Tibial nerve (tissue), 4 donors: ENCODE measurements at regions not wholly inside any gene's neighbourhood (a gene's known extent, or its start where the extent isn't known, plus 50 kb on each side); places are given as distances from the start of the nearest gene placed in this dataset.

Source experiments
- DNase-seq, 2 donors: peaks; one replicate each; pipeline ENCODE4 v3.0.0-alpha.2; 2019; ENCODE audit warnings: low spot score in 2 of 2
- H3K27ac ChIP-seq, 4 donors: fragments of 200-600 bp; sonication (generic) in 3 of 4; one replicate each; pipeline ENCODE4 v1.5.1; 2017 to 2019; ENCODE audit warnings: mild to moderate bottlenecking in 1 of 4
- H3K27me3 ChIP-seq, 2 donors: fragments of 200-600 bp; sonication (generic) in 1 of 2; one replicate each; pipeline versions ENCODE4 v1.5.1 to v1.6.0; 2017 to 2019
- H3K36me3 ChIP-seq, 3 donors: fragments of 200-600 bp; sonication (generic); one replicate each; pipeline ENCODE4 v1.5.1; 2018 to 2019
- H3K4me1 ChIP-seq, 4 donors: fragments of 200-600 bp; sonication (generic) in 3 of 4; one replicate each; pipeline ENCODE4 v1.5.1; 2017 to 2019
- H3K4me3 ChIP-seq, 4 donors: fragments of 200-600 bp; sonication (generic) in 3 of 4; one replicate each; pipeline ENCODE4 v1.5.1; 2017 to 2019; ENCODE audit warnings: mild to moderate bottlenecking in 1 of 4, moderate library complexity in 1 of 4
- H3K9me3 ChIP-seq, 4 donors: fragments of 200-600 bp; sonication (generic) in 3 of 4; one replicate each; pipeline ENCODE4 v1.5.1; 2017 to 2019
- CTCF ChIP-seq, 5 experiments: fragments of 200-600 bp in 3 of 5; fragments of 450-650 bp in 2 of 5; sonication (generic) in 3 of 5; IDR thresholded peaks; one replicate each; pipeline ENCODE4 v1.5.1; 2016 to 2019; ENCODE audit warnings: antibody characterized with exemption in 5 of 5, mild to moderate bottlenecking in 3 of 5, moderate library complexity in 2 of 5
- EP300 ChIP-seq, 2 donors: sonication (generic); formaldehyde crosslinking; IDR thresholded peaks; one replicate each; pipeline ENCODE4 v1.6.1; 2017; ENCODE audit warnings: antibody characterized with exemption in 2 of 2, mild to moderate bottlenecking in 1 of 2
- POLR2A ChIP-seq, 2 donors: fragments of 450-650 bp; IDR thresholded peaks; one replicate each; pipeline ENCODE4 v1.6.1; 2017; ENCODE audit warnings: antibody characterized with exemption in 2 of 2, mild to moderate bottlenecking in 2 of 2, moderate library complexity in 2 of 2
- WGBS, 2 donors: methylation state at CpG; one replicate each; pipeline ENCODE4 v1.1.5; 2018; 5-methylcytosine and 5-hydroxymethylcytosine counted together

GRCh38 chr9:81224166-81225081 is 464.9 kb downstream of the TLE1 start:
- DNase-seq: no peak
- H3K27ac ChIP-seq: no peak overlapping the region
- no peak for TF ChIP-seq CTCF (IDR thresholded peaks at IDR 0.05)
- no peak for TF ChIP-seq EP300 (IDR thresholded peaks at IDR 0.05)
- TF ChIP-seq POLR2A (IDR thresholded peaks at IDR 0.05): no peak
- H3K36me3 ChIP-seq: no peaks in the 10 kb centered on the region
- H3K4me3 ChIP-seq: no peak overlapping the region
- H3K27me3 ChIP-seq: no peaks in the 10 kb centered on the region
- 49 to 61% methylated on average over 8 of the region's 8 CpGs for WGBS, 2 donors
- H3K4me1 ChIP-seq: no peaks in the 10 kb centered on the region
- H3K9me3 ChIP-seq: no peaks in the 10 kb centered on the region

DNA sequence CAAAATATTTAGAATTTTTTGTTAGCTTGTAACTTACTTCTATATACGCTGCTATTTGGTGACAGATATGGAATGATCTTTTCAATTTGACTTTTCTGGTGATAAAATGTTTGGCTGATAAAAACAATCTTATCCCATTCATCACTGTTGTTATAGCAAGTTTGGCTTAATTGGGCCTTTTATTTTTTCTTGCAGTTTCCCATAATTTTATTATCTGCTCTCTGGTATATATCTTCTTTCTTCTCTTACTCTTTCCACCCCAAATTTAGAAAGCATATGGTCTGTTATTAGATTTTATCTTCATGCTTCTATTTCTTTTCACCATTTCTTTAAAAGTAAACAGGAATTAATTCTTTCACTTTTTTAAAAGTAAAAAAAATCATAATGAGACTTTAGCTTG is 474.4 kb downstream of the TLE1 start:
- H3K36me3 ChIP-seq: no peaks in the 10 kb centered on the region
- no peak overlapping the region for H3K4me3 ChIP-seq
- TF ChIP-seq CTCF (IDR thresholded peaks at IDR 0.05) (no peak), POLR2A (IDR thresholded peaks at IDR 0.05) (no peak), EP300 (IDR thresholded peaks at IDR 0.05) (no peak)
- DNase-seq: no peak
- no peak overlapping the region for H3K27ac ChIP-seq
- no peaks in the 10 kb centered on the region for H3K27me3 ChIP-seq
- H3K4me1 ChIP-seq: no peaks in the 10 kb centered on the region
- 91 to 95% methylated on average over 1 of the region's 1 CpG for WGBS, 2 donors
- H3K9me3 ChIP-seq: peaks cover 0 to 12% (median 0%) of the 10 kb centered on the region in 4 donors

DNA sequence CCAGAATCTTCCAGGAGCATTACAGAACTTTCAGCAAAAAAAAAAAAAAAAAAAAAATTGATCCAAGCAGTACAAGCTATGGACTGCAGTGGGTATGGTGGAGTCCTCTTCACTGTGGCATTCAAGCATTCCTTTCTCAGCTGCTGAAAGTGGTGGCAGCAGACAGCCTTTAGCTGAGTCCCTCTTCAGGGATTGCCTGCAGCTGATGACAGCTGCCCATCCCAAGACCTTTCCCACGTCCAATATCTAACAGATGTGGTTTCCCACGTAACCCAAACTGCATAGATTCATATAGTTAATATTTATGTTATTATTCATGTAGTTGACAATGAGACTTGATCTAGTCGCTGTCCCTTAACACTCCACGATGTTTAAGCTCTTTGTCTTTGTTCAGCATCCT is 475.9 kb downstream of the TLE1 start:
- Histone ChIP-seq H3K27me3 (no peaks in the 10 kb centered on the region), H3K9me3 (peaks cover 0 to 12% (median 0%) of the 10 kb centered on the region in 4 donors), H3K4me1 (no peaks in the 10 kb centered on the region), H3K36me3 (no peaks in the 10 kb centered on the region), H3K4me3 (no peak overlapping the region), H3K27ac (no peak overlapping the region)
- WGBS, 2 donors: 81 to 95% methylated on average over 4 of the region's 4 CpGs
- DNase-seq: no peak
- TF ChIP-seq EP300 (IDR thresholded peaks at IDR 0.05) (no peak), POLR2A (IDR thresholded peaks at IDR 0.05) (no peak), CTCF (IDR thresholded peaks at IDR 0.05) (no peak)

- Histone ChIP-seq H3K9me3 (no peaks in the 10 kb centered on the region), H3K27ac (no peak overlapping the region), H3K36me3 (no peaks in the 10 kb centered on the region), H3K27me3 (no peaks in the 10 kb centered on the region), H3K4me3 (no peak overlapping the region), H3K4me1 (no peaks in the 10 kb centered on the region)
- no peak for DNase-seq
- TF ChIP-seq CTCF (IDR thresholded peaks at IDR 0.05) (no peak), EP300 (IDR thresholded peaks at IDR 0.05) (no peak), POLR2A (IDR thresholded peaks at IDR 0.05) (no peak)
- 80 to 88% methylated on average over 3 of the region's 3 CpGs for WGBS, 2 donors
Measured at GRCh38 chr9:81211741-81212140, 477.6 kb downstream of the TLE1 start.

- TF ChIP-seq POLR2A (IDR thresholded peaks at IDR 0.05): no peak
- no peak for TF ChIP-seq EP300 (IDR thresholded peaks at IDR 0.05)
- TF ChIP-seq CTCF (IDR thresholded peaks at IDR 0.05): no peak
- 95 to 96% methylated on average over 4 of the region's 4 CpGs for WGBS, 2 donors
- H3K36me3 ChIP-seq: no peaks in the 10 kb centered on the region
Measured at GRCh38 chr9:81207651-81208050, 481.7 kb downstream of the TLE1 start.

More at GRCh38 chr9:81207651-81208050, 481.7 kb downstream of the TLE1 start:
- no peak overlapping the region for H3K27ac ChIP-seq
- no peak overlapping the region for H3K4me3 ChIP-seq
- no peaks in the 10 kb centered on the region for H3K4me1 ChIP-seq
- no peaks in the 10 kb centered on the region for H3K27me3 ChIP-seq
- no peak for DNase-seq
- H3K9me3 ChIP-seq: no peaks in the 10 kb centered on the region
